Ishikawa (cell line): ENCODE measurements at regions not wholly inside any gene's neighbourhood (a gene's known extent, or its start where the extent isn't known, plus 50 kb on each side); places are given as distances from the start of the nearest gene placed in this dataset.

Experiments
- CEBPB ChIP-seq: IDR thresholded peaks from 2 replicates; pipeline ENCODE4 v1.6.1; 2012
- CREB1 ChIP-seq: IDR thresholded peaks from 2 replicates; pipeline ENCODE4 v1.6.1; 2012; ENCODE audit warnings: low read depth
- EGR1 ChIP-seq: IDR thresholded peaks from 2 replicates; pipeline ENCODE4 v1.6.1; 2012
- EP300 ChIP-seq: IDR thresholded peaks from 2 replicates; pipeline ENCODE4 v1.6.1; 2012; ENCODE audit warnings: borderline replicate concordance
- FOXM1 ChIP-seq: IDR thresholded peaks from 2 replicates; pipeline ENCODE4 v1.6.1; 2012; ENCODE audit warnings: low read depth, borderline replicate concordance
- MAX ChIP-seq: IDR thresholded peaks from 2 replicates; pipeline ENCODE4 v1.6.1; 2012
- NFIC ChIP-seq: IDR thresholded peaks from 2 replicates; pipeline ENCODE4 v1.6.1; 2012
- RAD21 ChIP-seq: IDR thresholded peaks from 2 replicates; pipeline ENCODE4 v1.6.1; 2012; ENCODE audit warnings: low read depth
- TAF1 ChIP-seq: IDR thresholded peaks from 2 replicates; pipeline ENCODE4 v1.6.1; 2012; ENCODE audit warnings: low read depth, mild to moderate bottlenecking
- TCF12 ChIP-seq: IDR thresholded peaks from 2 replicates; pipeline ENCODE4 v1.6.1; 2012; ENCODE audit warnings: low read depth
- TEAD4 ChIP-seq: IDR thresholded peaks from 2 replicates; pipeline ENCODE4 v1.6.1; 2012
- YY1 ChIP-seq: IDR thresholded peaks from 2 replicates; pipeline ENCODE4 v1.6.1; 2012; ENCODE audit warnings: low read depth
- ZBTB7A ChIP-seq: IDR thresholded peaks from 2 replicates; pipeline ENCODE4 v1.6.1; 2012; ENCODE audit warnings: low read depth
- TF ChIP-seq, protein P1 (sequence below): IDR thresholded peaks from 2 replicates; pipeline ENCODE4 v1.6.1; 2012
- TF ChIP-seq, protein P2 (sequence below): IDR thresholded peaks from 2 replicates; pipeline ENCODE4 v1.6.1; 2012; ENCODE audit warnings: low read depth, mild to moderate bottlenecking

DNA sequence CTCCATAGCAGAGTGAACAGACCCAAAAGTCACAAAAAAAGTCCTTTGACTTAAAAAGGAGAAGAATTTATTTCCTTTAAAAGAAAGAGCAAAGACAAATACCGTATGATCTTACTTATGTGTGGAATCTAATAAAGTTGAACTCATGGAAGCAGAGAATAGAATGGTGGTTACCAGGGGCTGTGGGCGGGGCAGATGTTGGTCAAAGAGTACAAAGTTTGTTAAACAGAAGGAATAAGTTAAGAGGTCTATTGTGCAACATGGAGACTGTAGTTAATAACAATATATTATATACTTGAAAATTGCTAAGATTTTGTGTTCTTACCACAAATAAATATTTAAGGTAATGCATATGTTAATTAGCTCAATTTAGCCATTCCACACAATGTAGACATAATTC, 173.3 kb upstream of the S100G start:
- TF ChIP-seq TCF12 (no peak), TEAD4 (no peak), EGR1 (no peak), CREB1 (no peak), ZBTB7A (no peak), NFIC (no peak), EP300 (no peak), FOXM1 (no peak), RAD21 (no peak), YY1 (no peak), MAX (no peak), TAF1 (no peak)
- TF ChIP-seq, protein P1, sequence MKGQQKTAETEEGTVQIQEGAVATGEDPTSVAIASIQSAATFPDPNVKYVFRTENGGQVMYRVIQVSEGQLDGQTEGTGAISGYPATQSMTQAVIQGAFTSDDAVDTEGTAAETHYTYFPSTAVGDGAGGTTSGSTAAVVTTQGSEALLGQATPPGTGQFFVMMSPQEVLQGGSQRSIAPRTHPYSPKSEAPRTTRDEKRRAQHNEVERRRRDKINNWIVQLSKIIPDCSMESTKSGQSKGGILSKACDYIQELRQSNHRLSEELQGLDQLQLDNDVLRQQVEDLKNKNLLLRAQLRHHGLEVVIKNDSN: no peak
- TF ChIP-seq, protein P2, sequence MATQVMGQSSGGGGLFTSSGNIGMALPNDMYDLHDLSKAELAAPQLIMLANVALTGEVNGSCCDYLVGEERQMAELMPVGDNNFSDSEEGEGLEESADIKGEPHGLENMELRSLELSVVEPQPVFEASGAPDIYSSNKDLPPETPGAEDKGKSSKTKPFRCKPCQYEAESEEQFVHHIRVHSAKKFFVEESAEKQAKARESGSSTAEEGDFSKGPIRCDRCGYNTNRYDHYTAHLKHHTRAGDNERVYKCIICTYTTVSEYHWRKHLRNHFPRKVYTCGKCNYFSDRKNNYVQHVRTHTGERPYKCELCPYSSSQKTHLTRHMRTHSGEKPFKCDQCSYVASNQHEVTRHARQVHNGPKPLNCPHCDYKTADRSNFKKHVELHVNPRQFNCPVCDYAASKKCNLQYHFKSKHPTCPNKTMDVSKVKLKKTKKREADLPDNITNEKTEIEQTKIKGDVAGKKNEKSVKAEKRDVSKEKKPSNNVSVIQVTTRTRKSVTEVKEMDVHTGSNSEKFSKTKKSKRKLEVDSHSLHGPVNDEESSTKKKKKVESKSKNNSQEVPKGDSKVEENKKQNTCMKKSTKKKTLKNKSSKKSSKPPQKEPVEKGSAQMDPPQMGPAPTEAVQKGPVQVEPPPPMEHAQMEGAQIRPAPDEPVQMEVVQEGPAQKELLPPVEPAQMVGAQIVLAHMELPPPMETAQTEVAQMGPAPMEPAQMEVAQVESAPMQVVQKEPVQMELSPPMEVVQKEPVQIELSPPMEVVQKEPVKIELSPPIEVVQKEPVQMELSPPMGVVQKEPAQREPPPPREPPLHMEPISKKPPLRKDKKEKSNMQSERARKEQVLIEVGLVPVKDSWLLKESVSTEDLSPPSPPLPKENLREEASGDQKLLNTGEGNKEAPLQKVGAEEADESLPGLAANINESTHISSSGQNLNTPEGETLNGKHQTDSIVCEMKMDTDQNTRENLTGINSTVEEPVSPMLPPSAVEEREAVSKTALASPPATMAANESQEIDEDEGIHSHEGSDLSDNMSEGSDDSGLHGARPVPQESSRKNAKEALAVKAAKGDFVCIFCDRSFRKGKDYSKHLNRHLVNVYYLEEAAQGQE: no peak

GRCh38 chrX:16479206-16479869, 170.6 kb upstream of the S100G start:
- TF ChIP-seq, protein P1: no peak
- TF ChIP-seq NFIC: no peak
- TF ChIP-seq, protein P2: no peak
- TF ChIP-seq FOXM1: no peak
- TF ChIP-seq CEBPB: no peak
- TF ChIP-seq EP300: no peak
- no peak for TF ChIP-seq ZBTB7A
- TF ChIP-seq RAD21: no peak
- no peak for TF ChIP-seq CREB1
- no peak for TF ChIP-seq TCF12
- no peak for TF ChIP-seq TAF1
- no peak for TF ChIP-seq EGR1

DNA sequence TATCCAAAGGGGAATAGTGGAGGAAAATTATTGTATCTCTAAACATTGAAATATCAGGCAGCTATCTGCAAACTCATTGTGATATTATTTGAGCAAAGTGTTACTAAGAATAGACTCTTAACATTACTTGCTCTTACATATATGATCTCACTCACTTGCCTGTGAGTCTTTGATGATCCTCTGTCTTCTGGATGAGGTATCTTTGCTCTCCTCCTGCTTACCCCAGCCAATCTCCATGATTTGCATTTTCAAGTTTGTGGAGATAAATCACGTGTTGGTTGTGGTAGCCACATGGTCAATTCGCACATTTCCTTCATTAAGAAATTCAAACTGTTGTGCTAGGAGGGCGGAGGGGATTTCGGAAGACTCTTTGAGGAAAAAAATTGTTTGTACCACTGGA, 169.9 kb upstream of the S100G start:
- TF ChIP-seq TEAD4 (no peak), TAF1 (no peak), MAX (no peak), FOXM1 (no peak), NFIC (no peak), EP300 (no peak), YY1 (no peak), CEBPB (no peak), RAD21 (no peak), ZBTB7A (no peak), TCF12 (no peak), EGR1 (no peak)
- TF ChIP-seq, protein P1: no peak
- TF ChIP-seq, protein P2: no peak

DNA sequence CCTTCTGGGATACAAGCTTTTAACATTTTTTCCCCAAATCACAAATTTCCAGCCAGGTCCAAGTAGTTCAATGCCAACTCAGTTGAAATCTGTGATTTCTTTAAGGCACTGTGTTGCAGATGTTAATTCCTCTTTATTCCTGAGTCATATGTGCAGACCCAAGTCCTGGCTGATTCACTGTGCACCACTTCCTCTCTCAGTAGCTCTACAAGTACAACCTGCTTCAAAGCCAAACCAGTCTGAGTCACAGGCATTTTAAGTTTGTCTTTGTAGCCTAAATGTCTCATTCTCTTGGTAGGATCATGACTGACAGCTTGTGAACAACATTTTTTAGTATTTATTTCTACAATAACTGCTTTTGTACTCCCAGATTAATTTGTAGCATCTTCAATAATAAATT, 165.6 kb upstream of the S100G start:
- TF ChIP-seq MAX (no peak), RAD21 (no peak), NFIC (no peak), FOXM1 (no peak), TAF1 (no peak), ZBTB7A (no peak), CREB1 (no peak), CEBPB (no peak), TEAD4 (no peak)
- TF ChIP-seq, protein P1: no peak
